ENCODE measurements at regions not wholly inside any gene's neighbourhood (a gene's known extent, or its start where the extent isn't known, plus 50 kb on each side); places are given as distances from the start of the nearest gene placed in this dataset.
A peak's percentile ranks its signal among the peaks of the same experiment; 100 is the strongest.

DNA sequence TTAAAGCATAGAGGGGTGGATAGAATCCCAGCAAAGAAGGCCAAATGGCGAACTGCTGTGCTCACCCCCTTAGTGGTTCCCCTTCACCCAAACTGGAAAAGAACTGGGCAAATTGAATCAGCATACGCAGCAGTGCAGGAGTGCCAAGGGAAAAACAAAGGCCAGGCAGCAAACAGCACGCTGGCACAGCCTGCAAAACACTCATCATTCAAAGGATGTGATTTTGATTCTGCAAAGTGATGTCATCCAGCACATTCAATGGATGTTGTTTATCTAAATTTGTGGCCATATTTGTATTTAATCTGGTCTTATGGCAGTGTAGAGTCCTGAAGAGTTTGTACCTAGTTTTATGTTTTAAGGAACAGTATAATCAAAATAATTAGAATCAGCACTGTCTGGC lies 71.8 kb upstream of the ECE1 start:
- no peaks in the 10 kb centered on the region for H3K9me3 ChIP-seq (ENCODE audit: control insufficient read depth, low read length, poor library complexity, severe bottlenecking)
- H3K27ac Mint-ChIP-seq, result no peak overlapping the region
- H3K27me3 Mint-ChIP-seq, result no peaks in the 10 kb centered on the region
- DNase-seq (no peak), ATAC-seq (no peak)
- H3K4me3 Mint-ChIP-seq, result no peak overlapping the region
- no peaks in the 10 kb centered on the region for H3K36me3 Mint-ChIP-seq (ENCODE audit: low read depth)
- H3K4me1 Mint-ChIP-seq, result peaks cover 5% of the 10 kb centered on the region

DNA sequence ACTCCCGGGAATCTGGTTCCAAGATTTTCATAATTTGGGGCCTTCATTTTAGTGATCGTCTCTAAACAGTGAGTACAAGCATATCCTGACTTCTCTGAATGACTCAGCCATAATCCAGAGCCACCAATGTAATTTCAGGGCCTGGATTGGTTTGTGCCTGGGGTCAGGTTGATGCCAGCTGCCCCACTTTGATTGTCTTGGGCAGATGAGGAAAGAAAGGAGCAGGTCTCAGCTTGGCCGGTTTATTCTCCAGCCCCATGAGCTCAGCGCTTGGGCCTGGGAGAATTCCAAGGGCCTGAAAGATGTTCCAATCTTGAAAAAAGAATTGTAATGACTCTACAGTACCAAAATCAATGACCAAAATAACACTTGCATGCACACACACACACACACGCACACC lies 71.2 kb upstream of the ECE1 start:
- Mint-ChIP-seq H3K27me3 (no peaks in the 10 kb centered on the region), H3K36me3 (ENCODE audit: low read depth) (no peaks in the 10 kb centered on the region), H3K4me3 (no peak overlapping the region), H3K4me1 (peaks cover 5% of the 10 kb centered on the region), H3K27ac (no peak overlapping the region)
- ATAC-seq, result no peak
- no peaks in the 10 kb centered on the region for H3K9me3 ChIP-seq (ENCODE audit: control insufficient read depth, low read length, poor library complexity, severe bottlenecking)
- DNase-seq, result no peak

DNA sequence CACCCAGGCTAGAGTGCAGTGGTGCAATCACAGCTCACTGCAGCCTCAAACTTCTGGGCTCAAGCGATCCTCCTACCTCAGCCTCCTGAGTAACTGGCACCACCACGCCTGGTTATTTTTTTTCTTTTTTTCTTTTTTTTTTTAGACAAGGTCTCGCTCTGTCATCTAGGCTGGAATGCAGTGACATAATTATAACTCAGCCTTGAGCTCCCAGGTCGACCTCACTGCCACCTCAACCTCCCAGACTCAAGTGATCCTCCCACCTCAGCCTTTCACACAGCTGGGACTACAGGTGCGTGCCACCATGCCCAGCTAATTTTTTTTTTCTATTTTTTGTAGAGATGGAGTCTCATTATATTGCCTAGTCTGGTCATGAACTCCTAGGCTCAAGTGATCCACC lies 66.9 kb upstream of the ECE1 start:
- DNase-seq (no peak), ATAC-seq (no peak)
- Mint-ChIP-seq H3K27me3 (no peaks in the 10 kb centered on the region), H3K36me3 (ENCODE audit: low read depth) (no peaks in the 10 kb centered on the region), H3K27ac (no peak overlapping the region), H3K4me1 (peaks cover 3% of the 10 kb centered on the region), H3K4me3 (no peak overlapping the region)
- H3K9me3 ChIP-seq (ENCODE audit: control insufficient read depth, low read length, poor library complexity, severe bottlenecking), result no peaks in the 10 kb centered on the region

DNA sequence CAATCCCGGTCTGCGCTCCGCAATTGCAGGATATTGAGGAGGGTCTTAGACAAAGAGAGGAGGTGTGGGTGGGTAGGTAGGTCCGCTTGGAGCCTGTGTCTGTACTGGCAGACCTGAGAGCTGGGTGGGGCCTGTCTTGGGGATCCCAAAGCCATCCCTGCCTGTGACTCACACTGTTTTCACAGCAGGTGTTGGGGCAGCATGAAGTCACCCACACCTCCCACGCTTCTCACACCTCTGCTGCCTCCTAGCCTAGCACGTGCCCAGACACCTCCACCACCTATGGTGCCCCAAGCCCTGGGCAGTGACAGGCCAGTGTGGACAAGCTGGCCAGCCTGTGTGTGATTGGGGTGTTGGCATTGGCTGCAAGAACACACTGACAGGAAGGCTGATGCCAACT lies 65.7 kb upstream of the ECE1 start:
- no peak overlapping the region for H3K27ac Mint-ChIP-seq
- no peaks in the 10 kb centered on the region for H3K27me3 Mint-ChIP-seq
- peaks cover 3% of the 10 kb centered on the region for H3K4me1 Mint-ChIP-seq
- no peak for DNase-seq
- no peak for ATAC-seq
- no peaks in the 10 kb centered on the region for H3K9me3 ChIP-seq (ENCODE audit: control insufficient read depth, low read length, poor library complexity, severe bottlenecking)
- H3K36me3 Mint-ChIP-seq (ENCODE audit: low read depth), result no peaks in the 10 kb centered on the region
- no peak overlapping the region for H3K4me3 Mint-ChIP-seq

DNA sequence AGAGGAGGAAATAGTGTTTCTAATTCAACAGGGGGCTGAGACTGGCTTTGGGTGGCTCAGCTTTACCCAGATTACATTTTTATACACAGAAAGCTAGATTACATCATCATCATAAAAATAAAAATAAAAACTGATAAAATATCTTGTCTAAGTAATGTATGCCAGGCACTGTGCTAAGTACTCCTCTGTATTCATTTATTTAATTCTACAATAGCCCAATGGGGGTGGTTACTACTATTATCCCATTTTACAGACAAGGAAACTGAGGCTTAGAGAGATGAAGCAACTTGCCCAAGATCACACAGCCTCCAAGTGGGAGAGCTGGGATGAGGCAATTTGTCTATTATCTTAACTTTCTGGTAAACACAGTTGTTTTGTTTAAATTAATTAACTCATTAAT lies 62.3 kb upstream of the ECE1 start:
- DNase-seq, result no peak
- no peaks in the 10 kb centered on the region for H3K9me3 ChIP-seq (ENCODE audit: control insufficient read depth, low read length, poor library complexity, severe bottlenecking)
- Mint-ChIP-seq H3K4me3 (no peak overlapping the region), H3K27me3 (no peaks in the 10 kb centered on the region), H3K36me3 (ENCODE audit: low read depth) (no peaks in the 10 kb centered on the region), H3K4me1 (peaks cover 3% of the 10 kb centered on the region), H3K27ac (no peak overlapping the region)
- no peak for ATAC-seq

DNA sequence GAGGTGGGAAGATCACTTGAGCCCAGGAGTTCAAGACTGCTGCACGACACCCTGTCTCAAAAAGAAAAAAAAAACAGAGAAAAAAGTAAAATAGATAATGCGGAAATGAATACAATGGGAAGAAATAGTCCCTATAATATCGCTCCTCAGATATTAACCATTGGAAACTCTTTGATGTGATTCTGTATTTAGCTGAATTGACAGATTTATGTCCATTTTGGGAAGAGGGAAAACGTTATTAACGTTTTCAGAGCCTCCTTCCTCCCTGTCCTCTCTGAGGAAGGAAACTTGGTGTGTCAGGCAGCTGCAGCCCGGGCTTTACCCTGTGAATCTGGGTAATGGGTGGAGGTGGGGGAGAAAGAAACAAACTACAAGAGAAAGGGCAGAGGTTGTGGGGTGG lies 61.6 kb upstream of the ECE1 start:
- H3K27me3 Mint-ChIP-seq, result no peaks in the 10 kb centered on the region
- no peaks in the 10 kb centered on the region for H3K36me3 Mint-ChIP-seq (ENCODE audit: low read depth)
- DNase-seq (no peak), ATAC-seq (no peak)
- H3K27ac Mint-ChIP-seq, result no peak overlapping the region
- no peaks in the 10 kb centered on the region for H3K9me3 ChIP-seq (ENCODE audit: control insufficient read depth, low read length, poor library complexity, severe bottlenecking)
- peaks cover 3% of the 10 kb centered on the region for H3K4me1 Mint-ChIP-seq
- H3K4me3 Mint-ChIP-seq, result no peak overlapping the region

DNA sequence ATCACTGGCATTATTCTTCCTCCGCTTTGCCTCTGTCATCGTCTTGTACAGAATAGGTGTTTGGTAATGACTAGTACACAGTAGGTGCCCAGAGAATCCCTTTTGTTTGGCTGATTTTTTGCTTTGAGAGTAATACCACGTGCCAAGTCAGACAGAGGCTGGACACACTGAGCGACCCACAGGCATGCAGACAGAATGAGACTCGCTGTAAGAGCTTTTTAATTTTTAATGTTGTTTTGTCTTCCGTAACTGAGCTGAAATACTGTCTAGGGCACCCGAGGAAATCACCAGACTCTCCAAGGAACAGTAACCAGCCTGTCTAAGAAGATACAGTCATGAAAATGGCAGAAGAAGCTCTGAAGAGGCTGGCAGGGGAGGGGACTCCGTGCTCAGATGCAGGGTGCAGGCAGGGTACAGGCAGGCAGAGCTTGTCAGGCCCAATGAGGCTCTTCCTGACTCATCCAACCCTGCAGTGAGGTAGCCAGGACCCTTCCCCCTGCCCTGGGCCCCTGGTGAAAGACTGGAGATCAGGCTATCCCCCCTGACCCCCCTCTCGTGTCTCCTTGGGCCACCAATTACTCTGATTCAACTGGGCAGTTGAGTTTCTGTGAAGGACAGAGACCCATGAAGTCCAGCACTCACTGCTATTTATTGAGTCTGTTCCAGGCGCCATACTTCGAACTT lies 60.1 kb upstream of the ECE1 start:
- Mint-ChIP-seq H3K36me3 (ENCODE audit: low read depth) (no peaks in the 10 kb centered on the region), H3K4me1 (peaks cover 3% of the 10 kb centered on the region), H3K4me3 (no peak overlapping the region), H3K27me3 (no peaks in the 10 kb centered on the region), H3K27ac (no peak overlapping the region)
- DNase-seq, result no peak
- H3K9me3 ChIP-seq (ENCODE audit: control insufficient read depth, low read length, poor library complexity, severe bottlenecking), result no peaks in the 10 kb centered on the region
- ATAC-seq, result no peak

DNA sequence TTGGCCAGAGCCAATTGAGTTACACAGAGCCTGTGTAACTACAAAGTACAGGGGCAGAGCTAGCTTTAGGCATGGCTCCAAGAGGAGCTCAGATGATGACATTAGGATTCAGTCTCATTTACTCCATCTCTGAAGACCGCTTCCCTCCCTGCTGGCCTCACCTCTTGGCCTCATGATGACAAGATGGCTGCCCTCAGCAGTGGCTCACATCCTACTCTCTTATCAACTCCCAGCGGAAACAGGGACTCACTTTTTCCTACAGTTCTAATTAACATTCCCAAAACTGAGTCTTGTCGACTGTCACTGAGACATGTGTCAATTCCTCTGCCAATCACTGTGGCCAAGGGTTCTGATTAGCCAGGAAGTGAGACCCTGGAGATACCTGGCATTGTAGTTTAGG lies 59.4 kb upstream of the ECE1 start:
- ATAC-seq (no peak), DNase-seq (no peak)
- Mint-ChIP-seq H3K4me1 (peaks cover 3% of the 10 kb centered on the region), H3K36me3 (ENCODE audit: low read depth) (no peaks in the 10 kb centered on the region), H3K27me3 (no peaks in the 10 kb centered on the region), H3K27ac (no peak overlapping the region), H3K4me3 (no peak overlapping the region)
- H3K9me3 ChIP-seq (ENCODE audit: control insufficient read depth, low read length, poor library complexity, severe bottlenecking), result no peaks in the 10 kb centered on the region

DNA sequence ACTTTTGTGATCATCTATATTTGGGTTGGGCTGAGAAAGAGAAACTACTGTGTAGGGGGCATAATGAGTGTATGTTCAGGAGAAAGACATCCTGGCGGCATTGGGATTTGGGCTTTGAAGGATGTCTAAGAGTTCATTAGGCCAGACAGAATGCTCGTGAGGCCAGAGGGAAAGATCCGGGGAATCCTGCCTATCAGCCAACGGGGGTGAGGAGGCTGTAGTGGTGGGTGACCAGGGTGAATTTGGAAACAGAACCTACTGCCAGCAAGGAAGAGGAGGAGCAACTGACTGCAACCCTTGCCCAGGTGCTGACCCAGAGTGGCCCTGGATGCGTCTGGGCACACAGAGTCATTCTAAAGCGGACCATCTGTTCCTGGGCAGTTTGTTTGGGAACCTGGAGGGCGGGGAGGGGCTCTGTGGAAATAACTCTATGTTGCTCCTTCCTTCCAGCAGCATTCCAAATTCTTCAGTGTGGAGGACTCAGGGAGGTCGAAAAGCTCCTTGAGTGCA lies 56.9 kb upstream of the ECE1 start:
- peaks cover 21% of the 10 kb centered on the region for H3K4me1 Mint-ChIP-seq
- no peak overlapping the region for H3K4me3 Mint-ChIP-seq
- no peak for ATAC-seq
- DNase-seq, result no peak
- no peak overlapping the region for H3K27ac Mint-ChIP-seq
- no peaks in the 10 kb centered on the region for H3K27me3 Mint-ChIP-seq
- no peaks in the 10 kb centered on the region for H3K36me3 Mint-ChIP-seq (ENCODE audit: low read depth)
- H3K9me3 ChIP-seq (ENCODE audit: control insufficient read depth, low read length, poor library complexity, severe bottlenecking), result no peaks in the 10 kb centered on the region

DNA sequence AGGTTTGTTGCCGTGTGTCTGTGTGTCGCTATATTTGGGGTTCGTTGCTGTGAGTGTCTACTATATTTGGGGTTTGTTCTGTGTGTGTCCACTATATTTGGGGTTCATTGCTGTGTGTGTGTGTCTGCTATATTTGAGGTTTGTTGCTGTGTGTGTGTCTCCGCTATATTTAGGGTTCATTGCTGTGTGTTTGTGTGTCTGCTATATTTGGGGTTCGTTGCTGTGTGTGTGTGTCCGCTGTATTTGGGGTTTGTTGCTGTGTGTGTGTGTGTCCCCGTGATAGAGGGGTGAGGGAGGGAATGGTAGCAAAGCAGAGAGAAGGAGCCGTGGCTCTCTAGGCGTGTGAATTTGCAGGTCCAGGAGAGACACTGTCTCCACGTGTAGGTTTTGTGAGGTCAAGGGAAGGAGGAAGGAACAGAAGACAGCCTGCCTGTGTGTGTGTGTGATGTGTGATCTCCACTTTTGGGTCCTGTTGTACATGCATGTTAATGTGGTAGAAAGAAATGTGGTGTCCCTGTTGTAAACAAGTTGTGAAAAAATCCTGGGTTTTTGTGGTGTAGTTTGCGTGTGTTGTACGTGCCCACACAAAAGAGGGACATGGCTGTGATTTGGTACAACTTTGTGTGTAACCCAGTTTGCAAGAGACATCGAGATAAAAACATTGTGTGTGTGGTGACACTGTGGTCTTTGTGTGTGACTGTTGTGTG lies 56.3 kb upstream of the ECE1 start:
- H3K9me3 ChIP-seq (ENCODE audit: control insufficient read depth, low read length, poor library complexity, severe bottlenecking), result no peaks in the 10 kb centered on the region
- no peak overlapping the region for H3K4me3 Mint-ChIP-seq
- ATAC-seq, result no peak
- no peak for DNase-seq
- no peaks in the 10 kb centered on the region for H3K36me3 Mint-ChIP-seq (ENCODE audit: low read depth)
- H3K27me3 Mint-ChIP-seq, result no peaks in the 10 kb centered on the region
- peaks cover 26% of the 10 kb centered on the region for H3K4me1 Mint-ChIP-seq
- H3K27ac Mint-ChIP-seq, result no peak overlapping the region

DNA sequence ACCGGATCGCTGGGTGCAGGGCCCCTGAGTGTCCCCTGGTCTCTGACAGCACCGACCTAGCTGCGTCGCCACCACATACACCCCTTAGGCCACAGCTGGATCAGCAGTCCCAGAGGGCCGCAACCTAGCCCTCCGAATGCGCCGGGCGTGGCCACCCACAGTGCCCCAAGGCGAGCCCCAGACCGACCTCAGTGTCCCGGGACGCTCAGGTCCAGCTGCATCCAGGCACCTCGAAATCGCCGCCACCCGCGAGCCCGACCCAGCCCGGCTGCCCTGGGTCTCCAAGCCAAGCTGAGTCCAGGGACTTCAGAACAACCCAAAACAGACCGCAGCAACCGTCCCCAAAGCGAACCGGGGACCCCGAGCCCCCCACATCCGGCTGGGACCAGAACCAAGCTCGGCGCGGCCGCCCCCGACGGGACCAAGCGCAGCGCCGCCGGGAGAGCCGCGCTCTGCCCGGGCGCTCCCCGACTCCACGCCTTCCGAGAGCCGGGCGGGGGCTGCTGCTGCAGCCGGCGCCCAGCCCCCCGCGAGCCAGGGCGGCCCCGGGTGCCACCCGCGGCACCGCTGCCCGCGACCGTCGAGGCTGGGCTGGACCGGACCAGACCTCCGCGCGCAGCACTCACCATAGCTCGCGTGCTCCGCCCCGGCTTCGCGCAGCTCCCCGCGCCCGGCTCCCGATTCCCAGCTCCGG lies 54.6 kb upstream of the ECE1 start:
- H3K27ac Mint-ChIP-seq, result no peak overlapping the region
- H3K4me1 Mint-ChIP-seq, result peaks cover 32% of the 10 kb centered on the region
- ATAC-seq (peak; percentile 29), DNase-seq (no peak)
- H3K36me3 Mint-ChIP-seq (ENCODE audit: low read depth), result no peaks in the 10 kb centered on the region
- peak overlapping the region; percentile 92 for H3K4me3 Mint-ChIP-seq
- H3K27me3 Mint-ChIP-seq, result no peaks in the 10 kb centered on the region
- H3K9me3 ChIP-seq (ENCODE audit: control insufficient read depth, low read length, poor library complexity, severe bottlenecking), result no peaks in the 10 kb centered on the region

DNA sequence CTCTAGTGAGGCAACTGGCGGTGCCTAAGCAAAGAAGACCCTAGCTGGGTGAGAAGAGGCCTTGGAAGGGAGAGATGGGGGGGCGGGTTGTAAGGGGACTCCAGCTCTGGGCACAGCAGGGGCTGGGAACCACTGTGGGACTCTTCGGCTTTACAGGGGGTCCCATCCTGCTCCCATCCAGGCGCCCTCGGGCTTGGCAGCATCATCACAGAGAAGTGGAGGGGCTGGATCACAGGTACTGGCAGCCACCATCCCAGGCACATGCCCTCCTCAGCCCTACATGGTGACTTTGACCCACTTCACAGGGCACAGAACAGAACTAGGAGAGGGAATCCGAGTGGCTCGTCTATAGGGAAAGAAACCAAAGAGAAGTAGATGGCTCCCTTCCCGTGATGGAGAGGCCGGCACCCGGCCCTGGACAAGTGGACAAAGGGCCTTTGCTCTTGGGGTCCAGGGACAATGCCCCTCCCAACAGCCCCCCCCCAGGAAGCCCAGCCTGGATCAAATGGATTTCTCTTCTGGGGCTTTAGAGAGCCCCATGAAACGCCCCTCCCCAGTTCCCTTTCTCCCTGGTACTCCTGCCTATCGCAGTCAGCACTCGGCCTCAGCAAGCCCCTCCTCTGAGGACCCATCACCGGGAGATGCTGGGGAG lies 54.0 kb upstream of the ECE1 start:
- no peak overlapping the region for H3K27ac Mint-ChIP-seq
- ATAC-seq (no peak), DNase-seq (no peak)
- no peaks in the 10 kb centered on the region for H3K9me3 ChIP-seq (ENCODE audit: control insufficient read depth, low read length, poor library complexity, severe bottlenecking)
- H3K27me3 Mint-ChIP-seq, result no peaks in the 10 kb centered on the region
- H3K36me3 Mint-ChIP-seq (ENCODE audit: low read depth), result no peaks in the 10 kb centered on the region
- H3K4me1 Mint-ChIP-seq, result peaks cover 36% of the 10 kb centered on the region
- H3K4me3 Mint-ChIP-seq, result peak overlapping the region; percentile 92
